Lower leg skin (tissue), 4 donors: ENCODE measurements at regions not wholly inside any gene's neighbourhood (a gene's known extent, or its start where the extent isn't known, plus 50 kb on each side); places are given as distances from the start of the nearest gene placed in this dataset.

Experiments used
- DNase-seq, 2 donors: peaks; one replicate each; pipeline ENCODE4 v3.0.0-alpha.2; 2019; ENCODE audit warnings: low spot score in 2 of 2
- H3K4me3 ChIP-seq: fragments of 200-600 bp; sonication (generic); 2 replicates; pipeline ENCODE4 v1.5.1; 2017; ENCODE audit warnings: mild to moderate bottlenecking, low read depth; ENCODE audit not compliant: poor library complexity, severe bottlenecking
- CTCF ChIP-seq, 3 donors: fragments of 450-650 bp; IDR thresholded peaks; one replicate each; pipeline ENCODE4 v1.5.1; 2016; ENCODE audit warnings: antibody characterized with exemption in 3 of 3, mild to moderate bottlenecking in 3 of 3, moderate library complexity in 2 of 3
- POLR2A ChIP-seq, 2 donors: fragments of 450-650 bp; IDR thresholded peaks; one replicate each; pipeline ENCODE4 v1.6.1; 2016 to 2017; ENCODE audit warnings: antibody characterized with exemption in 2 of 2, mild to moderate bottlenecking in 1 of 2, moderate library complexity in 1 of 2
- WGBS, 2 donors: methylation state at CpG; one replicate each; pipeline ENCODE4 v1.1.5; 2018; 5-methylcytosine and 5-hydroxymethylcytosine counted together
- intact Hi-C: fragments of 100-400 bp; cut with DNase I; formaldehyde crosslinking; loops from one replicate; pipeline ENCODE4 v1.15.0; 2023; ENCODE audit warnings: low total_unique reads

DNA sequence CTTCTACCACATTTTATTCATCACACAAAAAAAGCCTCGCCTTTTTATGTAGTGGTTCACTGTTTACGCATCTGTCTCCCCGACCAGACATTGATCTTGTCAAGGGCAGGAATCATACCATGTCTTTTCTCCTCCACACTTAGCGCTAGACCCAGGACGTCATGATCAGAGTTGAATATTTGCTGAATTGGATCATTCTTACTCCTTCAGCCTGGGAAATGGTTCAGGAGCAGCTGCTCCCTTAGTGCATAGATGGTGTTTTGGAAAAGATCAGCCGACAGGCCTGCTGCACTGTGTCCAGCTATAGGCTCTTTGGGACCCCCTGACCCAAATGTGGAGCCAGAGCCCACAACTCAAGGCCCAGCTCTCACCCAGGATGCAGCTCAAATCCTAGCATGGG, 249.1 kb upstream of the TMEM72 start:
- intact Hi-C loops = loop anchor here (1.0 kb wide), 1 partner anchor 11 kb away; no protein-coding TSS in a partner anchor
- TF ChIP-seq POLR2A (IDR thresholded peaks at IDR 0.05) (no peak), CTCF (IDR thresholded peaks at IDR 0.05) (no peak)
- H3K4me3 ChIP-seq = no peak overlapping the region
- WGBS, 2 donors = 79 to 88% methylated on average over 6 of the region's 6 CpGs
- no peak for DNase-seq

DNA sequence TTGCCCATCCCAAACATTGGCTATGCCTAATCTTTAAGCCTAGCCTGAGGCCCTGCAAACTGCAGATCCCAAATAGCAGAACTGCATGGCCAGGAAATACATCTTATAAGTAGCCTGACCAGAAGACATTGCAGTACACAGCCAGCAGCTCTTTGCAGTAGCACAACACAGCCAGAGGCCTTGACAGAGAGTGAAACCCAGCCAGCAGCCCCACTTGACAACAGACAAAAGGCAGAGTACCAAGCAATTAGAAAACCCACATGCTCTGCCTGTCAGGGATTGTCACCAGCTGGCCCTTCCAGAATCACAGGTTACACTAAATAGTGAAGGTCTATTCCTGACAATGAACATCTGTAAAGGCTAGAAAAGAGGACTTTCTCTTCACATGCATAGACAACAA, 242.8 kb upstream of the TMEM72 start:
- intact Hi-C loops = no loop called here
- H3K4me3 ChIP-seq = no peak overlapping the region
- TF ChIP-seq POLR2A (IDR thresholded peaks at IDR 0.05) = no peak
- TF ChIP-seq CTCF (IDR thresholded peaks at IDR 0.05) = no peak
- no peak for DNase-seq

- no peak for DNase-seq
- no peak overlapping the region for H3K4me3 ChIP-seq
- intact Hi-C loops = no loop called here
- TF ChIP-seq POLR2A (IDR thresholded peaks at IDR 0.05) (no peak), CTCF (IDR thresholded peaks at IDR 0.05) (no peak)
These were observed 239.8 kb upstream of the TMEM72 start for GRCh38 chr10:44671319-44671718.

DNA sequence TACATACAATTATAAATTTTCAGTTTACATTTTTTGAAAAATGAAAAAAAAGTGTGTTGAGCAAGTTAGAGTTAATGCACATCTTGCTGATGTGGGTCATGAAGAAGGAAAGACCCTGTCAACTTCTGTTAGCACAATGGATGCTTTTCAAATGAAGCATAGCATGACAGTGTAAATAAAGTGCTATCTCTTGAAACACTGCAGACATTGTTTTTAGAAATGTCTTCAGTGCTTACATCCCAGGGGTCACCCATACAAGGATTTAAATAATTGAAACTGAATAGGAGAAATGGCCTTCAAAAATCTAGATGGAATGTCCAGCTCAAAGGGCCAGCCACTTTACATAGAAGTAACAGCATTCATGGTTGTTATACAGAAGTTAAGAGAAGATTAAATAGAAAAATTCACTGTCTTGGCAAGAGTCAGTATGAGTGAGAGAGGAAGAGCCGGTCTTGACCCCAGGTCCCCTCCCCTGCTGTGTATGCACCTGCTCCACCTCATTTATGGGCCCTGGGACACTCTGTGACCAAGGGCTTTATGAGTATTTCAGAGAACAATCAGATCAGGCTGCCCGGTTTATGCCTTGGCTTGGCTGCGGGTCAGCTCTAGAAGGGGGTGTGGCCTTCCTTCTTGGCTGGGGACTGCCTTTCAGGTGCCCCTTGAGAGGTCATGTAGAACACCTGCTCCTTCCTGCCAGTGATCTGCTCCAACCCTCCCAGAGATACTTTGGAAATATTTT, 237.7 kb upstream of the TMEM72 start:
- intact Hi-C loops = no loop called here
- DNase-seq = no peak
- WGBS, 2 donors = 60 to 86% methylated on average over 3 of the region's 3 CpGs
- no peak overlapping the region for H3K4me3 ChIP-seq
- TF ChIP-seq CTCF (IDR thresholded peaks at IDR 0.05) (no peak), POLR2A (IDR thresholded peaks at IDR 0.05) (no peak)

DNA sequence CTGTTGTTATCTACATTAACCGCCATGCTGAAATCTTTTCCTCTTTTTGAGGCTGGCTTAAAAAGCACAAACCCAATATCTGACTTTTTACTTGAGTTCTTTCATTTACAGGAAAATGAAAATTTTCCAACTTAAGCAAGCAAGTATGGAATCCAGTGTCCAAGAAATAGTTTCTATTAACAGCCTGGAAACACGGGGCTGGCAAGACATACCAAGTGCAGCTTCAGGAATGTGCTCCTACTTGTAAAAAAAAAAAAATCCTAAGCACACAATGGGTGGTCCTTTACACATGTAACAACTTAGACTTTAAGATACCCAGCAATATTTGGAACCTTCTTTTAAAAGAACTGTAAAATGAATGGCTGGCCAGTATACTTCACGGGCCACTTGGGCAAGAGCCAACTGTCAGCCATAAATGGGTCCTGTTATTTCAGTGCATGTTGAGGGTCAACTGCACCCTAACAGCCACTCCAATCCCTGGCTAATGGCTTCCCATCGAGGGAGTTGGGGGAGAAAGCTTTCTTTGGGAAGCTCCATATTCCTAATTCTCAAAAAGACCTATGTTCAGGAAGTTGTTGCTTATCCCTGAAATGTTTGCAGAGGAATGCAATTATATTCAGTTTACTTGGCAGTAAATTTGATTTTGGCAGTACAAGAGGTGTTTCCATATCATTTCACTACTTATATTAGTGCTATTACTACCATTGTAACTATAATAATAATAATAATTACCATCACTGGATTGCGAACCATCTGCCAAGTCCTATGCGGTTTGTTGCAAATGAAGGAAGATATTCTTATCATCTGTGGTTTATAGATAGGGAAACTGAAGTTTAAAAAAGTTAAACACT, 236.4 kb upstream of the TMEM72 start:
- WGBS, 2 donors = 64 to 66% methylated on average over 6 of the region's 6 CpGs
- TF ChIP-seq POLR2A (IDR thresholded peaks at IDR 0.05) = no peak
- TF ChIP-seq CTCF (IDR thresholded peaks at IDR 0.05) = no peak
- no peak for DNase-seq
- intact Hi-C loops = no loop called here
- no peak overlapping the region for H3K4me3 ChIP-seq
